H1 (cell line): ENCODE measurements at regions not wholly inside any gene's neighbourhood (a gene's known extent, or its start where the extent isn't known, plus 50 kb on each side); places are given as distances from the start of the nearest gene placed in this dataset.

Source experiments
- CTCF ChIA-PET: fragments of 300-600 bp; sonication (Branson Sonifier 250); formaldehyde crosslinking; loops from one replicate; lab custom pipeline; 2021; ENCODE audit not compliant: partially characterized antibody; lab: Charles Lee
- POLR2A ChIA-PET: fragments of 300-600 bp; sonication (Branson Sonifier 250); formaldehyde crosslinking; loops from one replicate; lab custom pipeline; 2021; ENCODE audit warnings: inconsistent platforms; ENCODE audit not compliant: partially characterized antibody; lab: Charles Lee
- DNase-seq, 2 experiments: peaks; one replicate each; pipeline versions ENCODE4 v3.0.0 to v3.0.0-alpha.2; 2010 to 2022; ENCODE audit warnings: low spot score in 2 of 2, low read depth in 1 of 2, mixed read lengths in 1 of 2
- FAIRE-seq: peaks from 2 replicates; lab custom pipeline; 2011; peaks lifted over from hg19 to GRCh38; lab: Jason Lieb, UNC
- H2AFZ ChIP-seq: 2 replicates; pipeline ENCODE4 v1.8.1; 2012; ENCODE audit warnings: low read length, inconsistent platforms
- H2AK5ac ChIP-seq: 2 replicates; pipeline ENCODE4 v1.6.1; 2013; ENCODE audit warnings: low read depth, low read length
- H2BK120ac ChIP-seq: replicated peaks from 2 replicates; pipeline ENCODE3; 2013; ENCODE audit warnings: low read depth, low read length, inconsistent platforms
- H2BK12ac ChIP-seq: 2 replicates; pipeline ENCODE4 v1.6.1; 2013; ENCODE audit warnings: low read depth, low read length
- H2BK15ac ChIP-seq: 2 replicates; pipeline ENCODE4 v1.6.1; 2013; ENCODE audit warnings: low read length
- H2BK20ac ChIP-seq: 2 replicates; pipeline ENCODE4 v1.6.1; 2013; ENCODE audit warnings: low read length
- H2BK5ac ChIP-seq: 2 replicates; pipeline ENCODE4 v1.6.1; 2013; ENCODE audit warnings: low read depth, low read length
- H3K14ac ChIP-seq: 2 replicates; pipeline ENCODE4 v1.6.1; 2013; ENCODE audit warnings: inconsistent platforms; ENCODE audit not compliant: insufficient read length
- H3K18ac ChIP-seq: 2 replicates; pipeline ENCODE4 v1.6.1; 2013; ENCODE audit warnings: low read length; ENCODE audit errors: extremely low read depth
- H3K23ac ChIP-seq: 2 replicates; pipeline ENCODE4 v1.6.1; 2013; ENCODE audit warnings: inconsistent platforms; ENCODE audit not compliant: insufficient read length
- H3K23me2 ChIP-seq: 2 replicates; pipeline ENCODE4 v1.6.1; 2013; ENCODE audit warnings: low read depth, low read length
- H3K27ac ChIP-seq: 2 replicates; pipeline ENCODE4 v1.6.1; 2011; ENCODE audit warnings: low read depth, low read length, inconsistent platforms
- H3K27me3 ChIP-seq, 4 experiments: replicated peaks in 1 of 4; 1 replicate in 1 of 4; 2 replicates in 3 of 4; pipeline versions ENCODE4 v1.6.1 to v1.8.1; 2011 to 2013; ENCODE audit warnings: low read length in 3 of 4, mild to moderate bottlenecking in 3 of 4, inconsistent platforms in 2 of 4, mixed read lengths in 2 of 4, moderate library complexity in 1 of 4; ENCODE audit not compliant: control insufficient read depth in 3 of 4, insufficient read depth in 3 of 4; ENCODE audit errors: extremely low read depth in 1 of 4
- H3K36me3 ChIP-seq, 4 experiments: 2 replicates each; pipeline versions ENCODE4 v1.6.1 to v1.8.1; 2011 to 2013; ENCODE audit warnings: mild to moderate bottlenecking in 4 of 4, low read length in 3 of 4, moderate library complexity in 2 of 4, control low read depth in 1 of 4, inconsistent platforms in 1 of 4; ENCODE audit not compliant: insufficient read depth in 4 of 4, control insufficient read depth in 2 of 4
- H3K4ac ChIP-seq: replicated peaks from 2 replicates; pipeline ENCODE3; 2013; ENCODE audit warnings: low read length, low read depth, mixed read lengths, inconsistent platforms; ENCODE audit not compliant: insufficient read length
- H3K4me1 ChIP-seq, 4 experiments: replicated peaks in 1 of 4; 1 replicate in 1 of 4; 2 replicates in 3 of 4; pipeline versions ENCODE4 v1.6.1 to v1.8.1; 2011 to 2013; ENCODE audit warnings: low read length in 3 of 4, inconsistent platforms in 2 of 4, mixed read lengths in 1 of 4; ENCODE audit not compliant: insufficient read depth in 4 of 4, control insufficient read depth in 3 of 4
- H3K4me2 ChIP-seq, 2 experiments: 2 replicates each; pipeline versions ENCODE4 v1.6.1 to v1.8.1; 2011 to 2013; ENCODE audit warnings: low read depth in 2 of 2, low read length in 2 of 2, control low read depth in 1 of 2, inconsistent platforms in 1 of 2, mild to moderate bottlenecking in 1 of 2; ENCODE audit not compliant: insufficient read depth in 1 of 2
- H3K4me3 ChIP-seq, 4 experiments: fragments of 200-600, 300-600 bp in 1 of 4; sonication (generic), shearing (Covaris generic), sonication (Bioruptor Twin) in 1 of 4; 2 replicates each; pipeline versions ENCODE4 v1.5.1 to v1.8.1; 2011 to 2016; ENCODE audit warnings: low read length in 4 of 4, low read depth in 3 of 4, control low read depth in 2 of 4, inconsistent platforms in 2 of 4, mild to moderate bottlenecking in 2 of 4, mixed read lengths in 1 of 4, moderate library complexity in 1 of 4; ENCODE audit not compliant: insufficient read depth in 2 of 4; ENCODE audit errors: extremely low read depth in 1 of 4
- H3K56ac ChIP-seq: replicated peaks from 2 replicates; pipeline ENCODE3; 2013; ENCODE audit warnings: low read depth, mild to moderate bottlenecking, mixed read lengths, low read length, inconsistent platforms; ENCODE audit not compliant: insufficient read length
- H3K79me1 ChIP-seq: 2 replicates; pipeline ENCODE4 v1.6.1; 2013; ENCODE audit warnings: low read depth, low read length, control low read depth
- H3K79me2 ChIP-seq, 2 experiments: 2 replicates each; pipeline versions ENCODE4 v1.6.1 to v1.8.1; 2012 to 2013; ENCODE audit warnings: low read length in 2 of 2, mild to moderate bottlenecking in 2 of 2, inconsistent platforms in 1 of 2; ENCODE audit not compliant: insufficient read depth in 2 of 2, control insufficient read depth in 1 of 2
- H3K9ac ChIP-seq, 4 experiments: replicated peaks in 1 of 4; 1 replicate in 1 of 4; 2 replicates in 3 of 4; pipeline versions ENCODE4 v1.6.1 to v1.8.1; 2011 to 2013; ENCODE audit warnings: low read depth in 3 of 4, low read length in 3 of 4, control low read depth in 2 of 4, mild to moderate bottlenecking in 2 of 4, moderate library complexity in 2 of 4, inconsistent platforms in 1 of 4; ENCODE audit errors: extremely low read depth in 1 of 4
- H3K9me3 ChIP-seq, 2 experiments: 2 replicates each; pipeline versions ENCODE4 v1.6.1 to v1.8.1; 2012 to 2013; ENCODE audit warnings: mild to moderate bottlenecking in 2 of 2, moderate library complexity in 2 of 2, control low read depth in 1 of 2, inconsistent platforms in 1 of 2, low read depth in 1 of 2, low read length in 1 of 2, mixed read lengths in 1 of 2; ENCODE audit not compliant: insufficient read depth in 2 of 2
- H4K20me1 ChIP-seq, 2 experiments: replicated peaks in 1 of 2; 2 replicates each; pipeline versions ENCODE3 to v1.8.1; 2011 to 2013; ENCODE audit warnings: inconsistent platforms in 2 of 2, low read length in 2 of 2, mild to moderate bottlenecking in 1 of 2; ENCODE audit not compliant: insufficient read depth in 2 of 2, control insufficient read depth in 1 of 2
- H4K5ac ChIP-seq: 2 replicates; pipeline ENCODE4 v1.6.1; 2013; ENCODE audit warnings: low read length, low read depth, mixed read lengths, inconsistent platforms; ENCODE audit not compliant: insufficient read length
- H4K8ac ChIP-seq: 2 replicates; pipeline ENCODE4 v1.8.0; 2013; ENCODE audit warnings: mild to moderate bottlenecking, moderate library complexity, low read length, inconsistent platforms; ENCODE audit not compliant: insufficient read depth; ENCODE audit errors: extremely low read depth
- H4K91ac ChIP-seq: replicated peaks from 2 replicates; pipeline ENCODE3; 2013; ENCODE audit warnings: low read length, mixed read lengths, inconsistent platforms; ENCODE audit not compliant: insufficient read length
- CHD2 ChIP-seq: IDR thresholded peaks from 2 replicates; pipeline ENCODE4 v1.6.1; 2012; ENCODE audit warnings: low read length, improper control_type of control experiment
- FOSL1 ChIP-seq: IDR thresholded peaks from 2 replicates; pipeline ENCODE4 v1.6.1; 2011; ENCODE audit warnings: mild to moderate bottlenecking, low read depth, low read length, moderate library complexity; ENCODE audit not compliant: insufficient read depth
- GTF2F1 ChIP-seq: IDR thresholded peaks from 2 replicates; pipeline ENCODE4 v1.6.1; 2012; ENCODE audit warnings: low read depth, low read length, improper control_type of control experiment, borderline replicate concordance
- KDM1A ChIP-seq: fragments of 200-600, 300-600 bp; sonication (generic); IDR thresholded peaks from 2 replicates; pipeline ENCODE4 v1.7.1; 2016; ENCODE audit warnings: mild to moderate bottlenecking, low read length, borderline replicate concordance
- RBBP5 ChIP-seq: IDR thresholded peaks from 2 replicates; pipeline ENCODE4 v1.7.1; 2012; ENCODE audit warnings: low read depth, mild to moderate bottlenecking, inconsistent platforms, low read length, moderate library complexity, borderline replicate concordance
- RFX5 ChIP-seq: IDR thresholded peaks from 2 replicates; pipeline ENCODE4 v1.6.1; 2011; ENCODE audit warnings: low read depth, low read length, improper control_type of control experiment, borderline replicate concordance
- TBP ChIP-seq: IDR thresholded peaks from 2 replicates; pipeline ENCODE4 v1.6.1; 2011; ENCODE audit warnings: low read depth, low read length, improper control_type of control experiment
- WGBS, 2 experiments: shearing (Covaris generic) in 1 of 2; methylation state at CpG; one replicate each; pipeline versions ENCODE4 v1.1.6 to v1.1.7; 2013 to 2015; ENCODE audit warnings: low lambda C conversion rate in 2 of 2, mixed read lengths in 2 of 2, inconsistent platforms in 1 of 2, low coverage in 1 of 2, missing lambda C conversion rate in 1 of 2; ENCODE audit not compliant: insufficient replicate concordance in 2 of 2, insufficient coverage in 1 of 2, insufficient read length in 1 of 2; ENCODE audit errors: extremely low coverage in 1 of 2, missing lambda C conversion rate in 1 of 2; 5-methylcytosine and 5-hydroxymethylcytosine counted together

- 90% methylated on average over 6 of the region's 6 CpGs; no CpG with 5 or more reads in 1 of the 2 experiments for WGBS, 2 experiments
- Histone ChIP-seq H3K18ac (no peak overlapping the region), H4K8ac (no peak overlapping the region), H3K14ac (no peak overlapping the region), H3K36me3 (no peaks in the 10 kb centered on the region), H2AFZ (no peak overlapping the region; the same call in 1 of the 2 replicates), H2BK20ac (no peak overlapping the region), H3K4ac (no peak overlapping the region), H3K23ac (no peak overlapping the region), H3K79me1 (no peaks in the 10 kb centered on the region), H3K23me2 (no peaks in the 10 kb centered on the region), H2BK5ac (no peak overlapping the region), H3K27me3 (no peaks in the 10 kb centered on the region)
- no peak for FAIRE-seq
- ChIA-PET POLR2A (no interaction called here), CTCF (interaction anchor here (1.0 to 1.3 kb wide), 2 partner anchors 10 to 14 kb away, joined by 3 to 5 read pairs; no protein-coding TSS in a partner anchor)
- no peak for TF ChIP-seq KDM1A
- TF ChIP-seq RFX5, result no peak
- TF ChIP-seq FOSL1, result no peak
- no peak for TF ChIP-seq TBP
- no peak for TF ChIP-seq CHD2
- no peak for TF ChIP-seq GTF2F1
- TF ChIP-seq RBBP5, result no peak
- TF ChIP-seq, all 59 proteins: peak for 0
- Histone ChIP-seq H2BK120ac (no peak overlapping the region), H3K4me3 (no peak overlapping the region), H4K91ac (no peak overlapping the region), H3K79me2 (no peaks in the 10 kb centered on the region), H4K5ac (no peak overlapping the region), H3K4me1 (no peaks in the 10 kb centered on the region), H3K9ac (no peak overlapping the region), H3K9me3 (no peaks in the 10 kb centered on the region), H4K20me1 (no peaks in the 10 kb centered on the region), H3K4me2 (no peak overlapping the region), H3K27ac (no peak overlapping the region), H2AK5ac (no peak overlapping the region), H3K56ac (no peak overlapping the region), H2BK12ac (no peak overlapping the region), H2BK15ac (no peak overlapping the region)
- no peak for DNase-seq
Observed at GRCh38 chr13:64924401-64924800, 2305.7 kb downstream of the PCDH9 start.
